GM19438 (cell line): ENCODE measurements at regions not wholly inside any gene's neighbourhood (a gene's known extent, or its start where the extent isn't known, plus 50 kb on each side); places are given as distances from the start of the nearest gene placed in this dataset.
"Not testable (repeated sequence)": the region's sequence is repeated elsewhere in the genome, so short reads cannot be mapped to it uniquely, and the experiment has no call there.

Source experiments
- ATAC-seq: cut with Tn5 transposase; IDR thresholded peaks from one replicate; pipeline ENCODE4 v1.9.1; 2021; ENCODE audit warnings: low read depth; ENCODE audit not compliant: unreplicated experiment

DNA sequence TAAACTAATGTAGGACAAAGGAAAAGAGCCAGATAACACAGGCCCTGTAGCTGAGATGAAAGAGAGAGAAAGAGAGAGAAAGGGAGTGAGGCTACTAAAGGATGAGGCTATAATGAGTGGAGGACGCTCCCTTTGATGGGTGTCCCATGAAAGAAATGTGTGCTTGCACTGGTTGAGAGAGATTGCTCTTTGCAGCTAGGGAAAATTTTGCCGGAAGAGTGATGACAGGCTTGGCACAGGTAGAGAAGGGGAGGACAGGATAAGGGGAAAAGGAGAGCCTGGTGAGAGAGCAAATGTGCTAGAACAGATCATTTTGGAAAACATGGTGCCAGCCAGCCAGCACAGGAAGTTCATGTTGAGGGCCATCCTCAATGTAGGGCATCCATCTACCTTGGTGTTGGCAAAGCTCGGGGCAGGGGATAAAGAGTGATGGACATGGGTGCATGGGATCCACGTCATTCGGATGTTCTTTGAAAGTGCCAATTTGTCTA lies 248.6 kb downstream of the BTG1 start:
- ATAC-seq: no peak

DNA sequence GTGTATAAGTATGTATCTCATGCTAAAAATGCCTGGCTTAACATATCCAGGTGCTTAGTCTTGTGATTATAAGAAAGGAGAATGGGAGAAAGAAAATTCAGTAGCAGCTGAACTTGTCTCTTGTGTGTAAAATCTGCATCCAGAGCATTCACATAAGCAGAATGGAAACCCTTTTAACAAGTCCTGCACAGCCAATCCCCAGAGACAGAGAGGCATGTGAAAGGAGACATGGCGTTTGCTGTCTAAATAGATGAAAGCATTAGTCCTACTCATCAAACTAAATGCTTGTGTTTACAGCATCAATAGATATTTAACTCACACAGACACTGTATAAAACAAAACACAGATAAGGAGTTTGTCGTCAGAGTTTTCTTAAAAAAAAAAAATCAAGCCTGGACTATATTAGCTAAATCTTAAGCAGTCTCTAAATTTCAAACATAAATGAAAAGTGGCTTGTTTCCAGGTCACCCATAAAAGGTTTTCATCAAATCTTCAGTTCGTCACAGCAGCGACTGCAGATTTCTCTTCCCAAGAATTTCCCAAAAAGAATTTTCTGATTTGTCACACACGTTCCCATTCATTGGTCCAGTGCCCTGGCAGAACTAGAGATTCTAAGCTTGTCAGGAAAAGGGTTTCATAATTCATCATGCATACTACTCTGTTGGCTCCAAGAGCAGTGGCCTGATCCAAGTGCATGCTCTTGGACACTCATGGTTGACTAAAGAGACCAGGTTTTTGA lies 249.2 kb downstream of the BTG1 start:
- no peak for ATAC-seq

DNA sequence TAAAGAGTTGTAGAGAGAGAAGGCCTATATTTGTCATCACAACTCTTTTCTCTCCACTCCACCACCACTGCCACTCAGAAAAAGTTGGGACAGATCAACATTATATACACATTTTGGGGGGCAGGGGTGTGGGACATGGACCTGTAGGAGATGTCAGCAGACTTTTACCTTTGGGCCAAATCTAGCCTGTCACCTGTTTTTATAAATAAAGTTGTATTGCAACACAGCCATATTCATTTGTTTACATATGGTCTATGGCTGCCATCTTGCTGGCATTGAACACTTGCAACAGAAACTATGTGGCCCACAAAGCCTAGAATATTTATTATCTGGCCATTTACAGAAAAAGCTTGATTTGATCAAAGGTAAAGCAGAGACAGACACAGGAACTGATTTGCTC lies 250.7 kb downstream of the BTG1 start:
- no peak for ATAC-seq

DNA sequence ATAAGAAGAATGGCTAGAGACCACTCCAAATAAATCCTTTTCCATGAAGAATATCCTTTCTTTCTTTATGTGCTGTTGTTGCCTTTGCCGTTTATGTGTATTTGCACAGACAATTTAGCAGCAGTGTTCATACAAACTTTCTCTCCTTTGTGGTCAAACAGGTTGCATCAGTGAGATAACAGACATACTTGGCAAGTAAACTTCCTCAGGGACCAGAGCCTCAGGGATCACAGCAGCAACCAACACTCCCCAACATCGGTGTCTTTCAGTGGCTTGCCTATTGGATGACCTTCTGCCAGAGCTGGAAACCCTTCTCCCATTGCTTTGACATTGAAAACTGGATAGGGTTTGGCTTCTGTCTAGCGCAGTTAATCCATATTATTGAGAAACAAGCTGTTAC lies 252.2 kb downstream of the BTG1 start:
- no peak for ATAC-seq

- no peak for ATAC-seq
These were observed 253.4 kb downstream of the BTG1 start for GRCh38 chr12:91892081-91892855.

- ATAC-seq: no peak
These were observed 254.9 kb downstream of the BTG1 start for GRCh38 chr12:91890742-91891141.

- ATAC-seq: no peak
These were observed 255.7 kb downstream of the BTG1 start for GRCh38 chr12:91889910-91890309.

DNA sequence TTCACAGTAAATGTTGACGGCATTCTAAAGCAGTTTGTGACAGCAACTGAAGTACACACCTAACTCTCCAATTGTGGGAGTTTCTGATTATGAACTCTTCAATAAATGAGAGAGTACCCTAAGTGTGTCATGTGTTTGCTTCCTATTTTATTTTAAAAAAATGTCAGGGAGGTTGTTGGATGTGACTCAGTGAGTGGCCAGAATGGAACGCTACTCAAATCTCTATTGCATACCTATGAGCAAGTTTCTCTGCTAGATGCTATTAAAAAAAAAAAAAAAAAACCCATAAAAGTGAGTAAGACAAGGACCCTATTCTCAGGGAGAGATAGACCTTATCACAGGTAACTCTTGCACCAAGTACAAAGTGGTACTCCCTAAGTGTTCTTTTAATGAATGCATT lies 256.6 kb downstream of the BTG1 start:
- no peak for ATAC-seq

- ATAC-seq: no peak
These were observed 257.7 kb downstream of the BTG1 start for GRCh38 chr12:91887957-91888356.

DNA sequence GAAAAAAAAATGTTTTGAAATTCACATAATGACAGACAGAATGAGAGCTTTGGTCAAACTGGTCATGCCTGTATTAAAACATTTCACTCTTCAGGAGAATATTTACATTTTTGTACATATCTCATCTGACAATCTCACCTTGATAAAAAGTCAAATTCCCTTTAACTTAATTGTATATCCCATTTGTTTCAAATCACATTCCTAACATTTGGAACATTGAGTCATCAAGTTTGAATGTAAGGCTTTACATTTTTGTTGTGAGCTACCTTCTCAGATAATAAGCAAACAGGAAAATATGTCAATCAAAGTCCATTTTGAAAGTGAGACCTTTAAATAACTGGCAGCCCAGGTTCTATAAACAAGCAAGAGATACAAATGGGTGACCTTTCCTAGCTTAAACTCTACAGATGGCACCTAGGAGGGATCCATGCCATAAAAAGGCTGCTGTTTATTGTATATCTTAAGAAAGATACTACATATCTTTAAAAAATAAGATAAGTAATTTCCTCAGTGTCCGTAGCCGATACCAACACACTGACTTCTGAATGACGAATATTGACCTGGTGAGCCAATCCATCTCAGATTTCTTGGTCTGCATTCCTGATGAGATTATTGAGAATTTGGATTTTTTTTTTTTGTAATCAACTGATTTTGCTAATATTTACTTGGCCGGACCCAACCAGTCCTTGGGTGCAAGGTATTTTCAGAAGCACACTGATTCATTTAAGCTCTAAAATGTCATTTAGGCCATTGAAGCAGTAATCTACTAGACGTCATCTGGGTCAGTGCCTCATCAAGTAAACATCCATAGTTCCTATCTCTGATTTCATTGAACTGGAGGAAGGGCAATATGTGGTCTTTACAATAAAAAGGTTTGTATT lies 259.6 kb downstream of the BTG1 start:
- no peak for ATAC-seq

- no peak for ATAC-seq
These were observed 261.4 kb downstream of the BTG1 start for GRCh38 chr12:91884230-91884629.

DNA sequence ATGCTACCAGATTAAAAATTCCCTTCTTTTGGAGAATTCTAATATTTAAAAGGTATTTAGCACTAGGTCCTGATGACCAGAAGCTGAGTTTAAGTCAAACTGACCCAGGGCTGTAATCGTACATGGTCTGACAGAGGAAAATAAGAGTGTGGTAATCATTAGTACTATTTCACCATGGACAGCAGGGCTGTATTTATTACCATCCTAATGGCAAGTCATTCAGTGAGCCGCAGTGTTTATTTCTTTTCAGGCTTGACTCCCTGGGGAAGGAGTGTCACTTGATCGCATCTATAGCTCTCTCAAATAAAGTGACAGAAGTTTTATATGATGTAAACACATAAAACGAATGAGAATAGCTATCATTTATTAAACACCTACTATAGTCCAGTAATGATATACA lies 261.8 kb downstream of the BTG1 start:
- ATAC-seq: no peak

- no peak for ATAC-seq
These were observed 262.7 kb downstream of the BTG1 start for GRCh38 chr12:91882910-91883309.

DNA sequence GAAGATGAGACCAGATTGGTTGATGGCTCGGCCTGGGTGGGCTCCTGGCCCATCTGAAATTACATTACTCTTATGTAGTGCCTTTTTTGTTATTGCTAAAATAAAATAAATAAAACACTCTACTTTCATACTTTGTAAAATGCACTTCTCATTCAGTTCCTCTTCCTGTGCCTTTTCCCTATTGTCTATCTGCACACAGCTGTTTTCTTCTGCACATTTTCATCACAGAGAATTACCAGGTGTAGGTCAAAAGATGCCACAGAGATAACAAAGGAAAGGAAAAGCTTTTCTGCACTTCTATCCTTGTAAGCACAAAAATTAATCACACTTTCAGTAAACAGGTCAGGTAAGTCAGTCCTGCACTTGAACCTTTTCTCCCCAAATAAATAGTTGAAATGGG lies 265.1 kb downstream of the BTG1 start:
- ATAC-seq: no peak

DNA sequence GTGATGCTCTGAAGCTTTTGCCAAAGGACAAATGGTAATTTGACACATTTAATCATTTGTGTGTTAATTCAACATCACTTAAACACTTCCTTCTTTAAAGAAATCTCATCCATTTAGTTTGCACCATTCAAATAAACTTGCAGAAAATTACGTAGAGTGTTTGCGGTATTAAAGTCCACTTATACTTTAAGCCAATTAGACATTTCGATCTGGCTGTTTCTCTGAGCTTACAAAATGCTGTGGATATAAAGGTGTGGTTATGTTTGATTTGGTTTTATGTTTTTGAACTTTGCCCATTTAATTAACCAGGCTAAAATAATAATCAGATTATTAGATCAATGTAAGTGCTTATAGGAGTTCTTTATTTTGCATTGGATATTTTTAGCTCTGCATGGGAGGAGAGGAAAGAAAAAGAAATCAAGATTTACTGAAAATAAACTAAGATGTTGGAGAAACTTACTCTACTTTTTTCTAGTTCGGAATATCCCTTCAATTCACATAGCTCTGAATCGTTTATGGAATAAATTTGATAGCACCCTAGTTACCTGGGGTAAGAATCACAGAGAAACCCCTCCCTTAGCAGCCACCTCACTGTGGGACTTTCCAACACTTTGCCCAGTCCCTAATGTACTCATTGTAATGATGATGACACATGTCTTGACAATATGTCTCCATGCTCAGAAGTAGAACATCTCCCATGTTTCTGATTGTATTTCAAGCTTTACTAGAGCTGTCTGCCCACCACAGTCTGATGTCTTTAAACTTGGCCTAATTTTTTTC lies 268.0 kb downstream of the BTG1 start:
- no peak for ATAC-seq

- ATAC-seq: peak; percentile 77
These were observed 268.6 kb downstream of the BTG1 start for GRCh38 chr12:91877022-91877421.

DNA sequence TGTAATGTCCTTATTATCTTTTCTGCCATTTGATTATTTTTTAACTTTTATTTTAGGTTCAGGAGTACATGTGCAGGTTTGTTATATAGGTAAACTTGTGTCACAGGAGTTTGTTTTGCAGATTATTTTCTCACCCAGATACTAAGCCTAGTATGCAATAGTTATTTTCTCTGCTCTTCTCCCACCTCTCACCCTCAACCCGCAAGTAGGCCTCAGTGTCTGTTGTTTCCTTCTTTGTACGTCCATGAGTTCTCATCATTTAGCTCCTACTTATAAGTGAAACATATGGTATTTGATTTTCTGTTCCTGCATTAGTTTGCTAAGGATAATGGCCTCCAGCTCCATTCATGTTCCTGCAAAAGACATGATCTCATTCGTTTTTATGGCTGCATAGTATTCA lies 270.0 kb downstream of the BTG1 start:
- ATAC-seq: not testable (repeated sequence)

- ATAC-seq: no peak
These were observed 271.4 kb downstream of the BTG1 start for GRCh38 chr12:91874086-91874865.

GRCh38 chr12:91871751-91872150 lies 273.9 kb downstream of the BTG1 start:
- no peak for ATAC-seq
